GM21515 (cell line): ENCODE measurements at regions not wholly inside any gene's neighbourhood (a gene's known extent, or its start where the extent isn't known, plus 50 kb on each side); places are given as distances from the start of the nearest gene placed in this dataset.

Experiments used
- ATAC-seq: cut with Tn5 transposase; IDR thresholded peaks from one replicate; pipeline ENCODE4 v1.9.1; 2021; ENCODE audit not compliant: unreplicated experiment

- ATAC-seq, result no peak
These were observed 699.6 kb downstream of the CDH11 start for GRCh38 chr16:64422259-64422658.

- ATAC-seq, result no peak
These were observed 700.3 kb downstream of the CDH11 start for GRCh38 chr16:64421515-64421914.

- ATAC-seq, result no peak
These were observed 702.0 kb downstream of the CDH11 start for GRCh38 chr16:64419832-64420231.

- ATAC-seq, result no peak
These were observed 704.1 kb downstream of the CDH11 start for GRCh38 chr16:64417711-64418227.

- ATAC-seq, result no peak
These were observed 705.5 kb downstream of the CDH11 start for GRCh38 chr16:64416216-64417005.

GRCh38 chr16:64412578-64413280 is 709.1 kb downstream of the CDH11 start:
- ATAC-seq, result no peak

GRCh38 chr16:64410306-64410705 is 711.6 kb downstream of the CDH11 start:
- ATAC-seq, result no peak

- no peak for ATAC-seq
These were observed 712.1 kb downstream of the CDH11 start for GRCh38 chr16:64409783-64410210.

GRCh38 chr16:64408699-64409098 is 713.2 kb downstream of the CDH11 start:
- no peak for ATAC-seq

- no peak for ATAC-seq
These were observed 715.1 kb downstream of the CDH11 start for GRCh38 chr16:64406770-64407181.

GRCh38 chr16:64403352-64403751 is 718.5 kb downstream of the CDH11 start:
- no peak for ATAC-seq

GRCh38 chr16:64398793-64399192 is 723.1 kb downstream of the CDH11 start:
- ATAC-seq, result no peak

GRCh38 chr16:64397945-64398508 is 723.8 kb downstream of the CDH11 start:
- ATAC-seq, result no peak

GRCh38 chr16:64397042-64397441 is 724.8 kb downstream of the CDH11 start:
- no peak for ATAC-seq

GRCh38 chr16:64394061-64394460 is 727.8 kb downstream of the CDH11 start:
- no peak for ATAC-seq

- no peak for ATAC-seq
These were observed 729.4 kb downstream of the CDH11 start for GRCh38 chr16:64392456-64392855.

GRCh38 chr16:64391063-64391600 is 730.7 kb downstream of the CDH11 start:
- no peak for ATAC-seq

- ATAC-seq, result no peak
These were observed 731.8 kb downstream of the CDH11 start for GRCh38 chr16:64390102-64390501.

- no peak for ATAC-seq
These were observed 737.2 kb downstream of the CDH11 start for GRCh38 chr16:64384636-64385035.

GRCh38 chr16:64381979-64382378 is 739.9 kb downstream of the CDH11 start:
- ATAC-seq, result no peak

- ATAC-seq, result no peak
These were observed 741.1 kb downstream of the CDH11 start for GRCh38 chr16:64380751-64381150.
